ENCODE measurements at regions not wholly inside any gene's neighbourhood (a gene's known extent, or its start where the extent isn't known, plus 50 kb on each side); places are given as distances from the start of the nearest gene placed in this dataset.

DNA sequence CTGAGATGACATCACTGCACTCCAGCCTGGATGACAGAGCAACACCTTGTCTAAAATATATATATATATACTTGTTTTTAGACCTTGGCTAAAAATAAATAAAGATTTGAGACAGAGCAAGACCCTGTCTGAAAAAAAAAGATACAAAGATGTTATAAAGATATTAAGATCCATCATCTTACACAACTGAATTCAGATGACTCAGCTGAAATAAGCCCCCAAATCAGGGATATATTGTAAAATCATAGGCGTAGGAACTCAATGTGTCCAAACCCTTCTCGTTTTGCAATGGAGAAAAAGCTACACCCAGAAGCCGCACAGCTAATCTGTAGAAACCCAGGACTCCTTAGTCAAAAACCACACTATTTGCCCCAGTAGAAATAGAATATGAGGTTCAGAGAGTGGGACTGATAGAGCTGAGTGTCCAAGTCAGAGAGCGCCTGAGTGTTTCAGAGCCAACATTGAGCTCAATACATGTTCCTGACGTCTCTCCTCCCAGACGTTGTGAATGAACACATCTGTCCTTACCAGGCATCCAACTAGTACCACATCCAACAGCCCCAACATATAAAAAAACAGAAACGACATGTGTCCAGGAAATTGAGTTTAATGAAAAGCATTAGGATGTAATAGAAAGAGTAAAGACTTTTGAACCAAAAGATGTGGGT lies 207.9 kb upstream of the BLID start:
- no peaks in the 10 kb centered on the region for H3K4me1 ChIP-seq (ENCODE audit: insufficient read depth, low read length)
- intact Hi-C loops (cut with micrococcal nuclease) = no loop called here
- ChIA-PET POLR2A (ENCODE audit: unreplicated experiment) (no interaction called here), CTCF (no interaction called here)
- H3K36me3 ChIP-seq (ENCODE audit: low read depth, low read length) = no peaks in the 10 kb centered on the region
- BruUV-seq (replicated peaks) = no TSS peak
- no peak overlapping the region for H3K27ac ChIP-seq (ENCODE audit: low read length)
- H3K4me2 ChIP-seq (ENCODE audit: low read length) = no peak overlapping the region
- H3K9ac ChIP-seq (ENCODE audit: low read length) = no peak overlapping the region
- no peaks in the 10 kb centered on the region for H4K20me1 ChIP-seq (ENCODE audit: low read length)
- H3K9me2 ChIP-seq (replicated peaks; ENCODE audit: low read length) = no peaks in the 10 kb centered on the region
- H2AFZ ChIP-seq (ENCODE audit: low read length) = no peak overlapping the region
- no peaks in the 10 kb centered on the region for H3K79me2 ChIP-seq (ENCODE audit: low read length)
- peaks cover 99% of the 10 kb centered on the region for H3K27me3 ChIP-seq (ENCODE audit: low read length)
- TF ChIP-seq EZH2phosphoT487 (IDR thresholded peaks at IDR 0.05; ENCODE audit: borderline replicate concordance, low read length) (no peak), EZH2 (IDR thresholded peaks at IDR 0.05; ENCODE audit: low read length, unreplicated experiment) (no peak)
- TF ChIP-seq, protein P1, sequence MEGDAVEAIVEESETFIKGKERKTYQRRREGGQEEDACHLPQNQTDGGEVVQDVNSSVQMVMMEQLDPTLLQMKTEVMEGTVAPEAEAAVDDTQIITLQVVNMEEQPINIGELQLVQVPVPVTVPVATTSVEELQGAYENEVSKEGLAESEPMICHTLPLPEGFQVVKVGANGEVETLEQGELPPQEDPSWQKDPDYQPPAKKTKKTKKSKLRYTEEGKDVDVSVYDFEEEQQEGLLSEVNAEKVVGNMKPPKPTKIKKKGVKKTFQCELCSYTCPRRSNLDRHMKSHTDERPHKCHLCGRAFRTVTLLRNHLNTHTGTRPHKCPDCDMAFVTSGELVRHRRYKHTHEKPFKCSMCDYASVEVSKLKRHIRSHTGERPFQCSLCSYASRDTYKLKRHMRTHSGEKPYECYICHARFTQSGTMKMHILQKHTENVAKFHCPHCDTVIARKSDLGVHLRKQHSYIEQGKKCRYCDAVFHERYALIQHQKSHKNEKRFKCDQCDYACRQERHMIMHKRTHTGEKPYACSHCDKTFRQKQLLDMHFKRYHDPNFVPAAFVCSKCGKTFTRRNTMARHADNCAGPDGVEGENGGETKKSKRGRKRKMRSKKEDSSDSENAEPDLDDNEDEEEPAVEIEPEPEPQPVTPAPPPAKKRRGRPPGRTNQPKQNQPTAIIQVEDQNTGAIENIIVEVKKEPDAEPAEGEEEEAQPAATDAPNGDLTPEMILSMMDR (conservative IDR thresholded peaks at IDR 0.05; ENCODE audit: low read depth, low read length) = no peak
- H3K9me3 ChIP-seq (ENCODE audit: low read length) = no peaks in the 10 kb centered on the region
- no peak for DNase-seq
- no peak overlapping the region for H3K4me3 ChIP-seq (ENCODE audit: low read length)
- no peaks in the 10 kb centered on the region for H3F3A ChIP-seq (ENCODE audit: low read length, unreplicated experiment)
- no peak for ATAC-seq

DNA sequence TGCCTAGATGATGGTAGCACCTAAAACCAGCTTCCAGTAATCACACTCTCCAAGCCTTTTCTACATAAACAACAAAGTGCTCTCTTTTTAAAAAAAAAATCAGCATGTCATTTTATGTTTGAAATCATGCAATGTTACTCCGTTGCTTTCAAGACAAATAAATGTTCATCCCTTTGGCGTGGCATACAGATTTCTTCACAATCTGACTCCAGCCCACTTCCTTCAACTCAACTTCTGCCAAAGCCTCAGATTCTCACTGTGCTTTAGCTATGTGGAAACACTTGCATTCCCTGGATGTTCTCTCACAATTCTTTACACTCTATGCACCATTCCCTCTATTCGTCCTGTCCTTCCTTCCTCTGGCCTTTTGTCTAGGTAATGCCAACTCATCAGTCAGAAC lies 206.3 kb upstream of the BLID start:
- CTCF ChIA-PET = no interaction called here
- H3K4me2 ChIP-seq (ENCODE audit: low read length) = no peak overlapping the region
- H3K36me3 ChIP-seq (ENCODE audit: low read depth, low read length) = no peaks in the 10 kb centered on the region
- TF ChIP-seq, protein P1 (conservative IDR thresholded peaks at IDR 0.05; ENCODE audit: low read depth, low read length) = no peak
- no peak for TF ChIP-seq EZH2 (IDR thresholded peaks at IDR 0.05; ENCODE audit: low read length, unreplicated experiment)
- no peak for TF ChIP-seq EZH2phosphoT487 (IDR thresholded peaks at IDR 0.05; ENCODE audit: borderline replicate concordance, low read length)
- H2AFZ ChIP-seq (ENCODE audit: low read length) = no peak overlapping the region
- intact Hi-C loops (cut with micrococcal nuclease) = no loop called here
- no peak overlapping the region for H3K27ac ChIP-seq (ENCODE audit: low read length)
- POLR2A ChIA-PET (ENCODE audit: unreplicated experiment) = no interaction called here
- H3F3A ChIP-seq (ENCODE audit: low read length, unreplicated experiment) = no peaks in the 10 kb centered on the region
- no peaks in the 10 kb centered on the region for H3K9me2 ChIP-seq (replicated peaks; ENCODE audit: low read length)
- no peak overlapping the region for H3K4me3 ChIP-seq (ENCODE audit: low read length)
- BruUV-seq (replicated peaks) = no TSS peak
- H3K79me2 ChIP-seq (ENCODE audit: low read length) = no peaks in the 10 kb centered on the region
- H3K27me3 ChIP-seq (ENCODE audit: low read length) = peaks cover 99% of the 10 kb centered on the region
- no peaks in the 10 kb centered on the region for H3K9me3 ChIP-seq (ENCODE audit: low read length)
- no peaks in the 10 kb centered on the region for H4K20me1 ChIP-seq (ENCODE audit: low read length)
- ATAC-seq (no peak), DNase-seq (no peak)
- H3K9ac ChIP-seq (ENCODE audit: low read length) = no peak overlapping the region
- no peaks in the 10 kb centered on the region for H3K4me1 ChIP-seq (ENCODE audit: insufficient read depth, low read length)

DNA sequence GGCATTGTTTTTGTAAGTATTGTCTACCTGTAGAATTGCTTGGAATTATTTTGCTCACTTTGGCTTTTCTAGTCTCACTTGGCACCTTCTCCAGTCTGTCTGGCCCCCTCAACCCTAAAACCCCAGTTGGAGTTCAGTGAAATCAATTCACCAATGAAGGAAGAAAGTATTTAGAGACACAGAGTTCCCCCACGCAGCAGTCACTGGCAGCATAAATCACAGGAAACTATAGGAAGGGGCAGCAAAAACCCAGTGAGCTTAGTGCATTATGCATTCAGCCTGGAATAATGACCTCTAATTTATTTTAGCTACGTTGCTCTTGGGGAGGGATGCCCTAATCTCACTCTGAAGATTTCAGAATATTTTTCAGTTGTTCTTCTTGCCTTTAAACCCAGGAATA lies 204.7 kb upstream of the BLID start:
- no peak overlapping the region for H3K9ac ChIP-seq (ENCODE audit: low read length)
- ChIA-PET POLR2A (ENCODE audit: unreplicated experiment) (no interaction called here), CTCF (no interaction called here)
- ATAC-seq (no peak), DNase-seq (no peak)
- peaks cover 100% of the 10 kb centered on the region for H3K27me3 ChIP-seq (ENCODE audit: low read length)
- no peak overlapping the region for H3K4me2 ChIP-seq (ENCODE audit: low read length)
- no peaks in the 10 kb centered on the region for H3K9me3 ChIP-seq (ENCODE audit: low read length)
- intact Hi-C loops (cut with micrococcal nuclease) = no loop called here
- no peaks in the 10 kb centered on the region for H3K36me3 ChIP-seq (ENCODE audit: low read depth, low read length)
- H4K20me1 ChIP-seq (ENCODE audit: low read length) = no peaks in the 10 kb centered on the region
- H3K4me3 ChIP-seq (ENCODE audit: low read length) = no peak overlapping the region
- no peaks in the 10 kb centered on the region for H3K79me2 ChIP-seq (ENCODE audit: low read length)
- no peaks in the 10 kb centered on the region for H3K4me1 ChIP-seq (ENCODE audit: insufficient read depth, low read length)
- no peaks in the 10 kb centered on the region for H3K9me2 ChIP-seq (replicated peaks; ENCODE audit: low read length)
- no peak overlapping the region for H2AFZ ChIP-seq (ENCODE audit: low read length)
- BruUV-seq (replicated peaks) = no TSS peak
- no peak overlapping the region for H3K27ac ChIP-seq (ENCODE audit: low read length)
- TF ChIP-seq, protein P1 (conservative IDR thresholded peaks at IDR 0.05; ENCODE audit: low read depth, low read length) = no peak
- TF ChIP-seq EZH2phosphoT487 (IDR thresholded peaks at IDR 0.05; ENCODE audit: borderline replicate concordance, low read length) (no peak), EZH2 (IDR thresholded peaks at IDR 0.05; ENCODE audit: low read length, unreplicated experiment) (no peak)
- H3F3A ChIP-seq (ENCODE audit: low read length, unreplicated experiment) = no peaks in the 10 kb centered on the region

Measured in PC-3 (cell line).